Neural crest cell (in vitro differentiated cells): ENCODE measurements at regions not wholly inside any gene's neighbourhood (a gene's known extent, or its start where the extent isn't known, plus 50 kb on each side); places are given as distances from the start of the nearest gene placed in this dataset.
"Not testable (repeated sequence)": the region's sequence is repeated elsewhere in the genome, so short reads cannot be mapped to it uniquely, and the experiment has no call there.

Experiments
- DNase-seq: peaks from one replicate; pipeline ENCODE4 v3.0.0; 2021; ENCODE audit warnings: low read depth, mixed read lengths, low spot score
- H3K27ac Mint-ChIP-seq: one replicate; pipeline ENCODE4 v1.8.0; 2021; ENCODE audit warnings: mild to moderate bottlenecking, mixed read lengths; ENCODE audit not compliant: unreplicated experiment
- H3K27me3 Mint-ChIP-seq: 2 replicates; pipeline ENCODE4 v1.8.0; 2021; ENCODE audit warnings: low read depth, mild to moderate bottlenecking, mixed read lengths
- H3K36me3 Mint-ChIP-seq: 2 replicates; pipeline ENCODE4 v1.8.0; 2021; ENCODE audit warnings: low read depth, mild to moderate bottlenecking, mixed read lengths
- H3K4me1 Mint-ChIP-seq: 2 replicates; pipeline ENCODE4 v1.8.0; 2021; ENCODE audit warnings: mixed read lengths
- H3K4me3 Mint-ChIP-seq: one replicate; pipeline ENCODE4 v1.8.0; 2021; ENCODE audit warnings: mild to moderate bottlenecking, mixed read lengths
- H3K9me3 Mint-ChIP-seq: 2 replicates; pipeline ENCODE4 v1.8.0; 2021; ENCODE audit warnings: mixed read lengths
- CTCF ChIP-seq: fragments of 200-600 bp; sonication (generic); conservative IDR thresholded peaks from 2 replicates; pipeline ENCODE4 v1.5.0; 2021; ENCODE audit warnings: antibody characterized with exemption, mild to moderate bottlenecking

- Mint-ChIP-seq H3K27me3 (no peaks in the 10 kb centered on the region), H3K4me1 (peaks cover 40% of the 10 kb centered on the region), H3K27ac (no peak overlapping the region), H3K36me3 (no peaks in the 10 kb centered on the region), H3K9me3 (peaks cover 7% of the 10 kb centered on the region), H3K4me3 (no peak overlapping the region)
- no peak for TF ChIP-seq CTCF
- no peak for DNase-seq
Measured at GRCh38 chr15:95629503-95630168, 700.9 kb upstream of the NR2F2 start.

GRCh38 chr15:95630683-95631082 is 699.8 kb upstream of the NR2F2 start:
- no peak overlapping the region for H3K27ac Mint-ChIP-seq
- no peak for TF ChIP-seq CTCF
- H3K9me3 Mint-ChIP-seq: peaks cover 7% of the 10 kb centered on the region
- H3K4me1 Mint-ChIP-seq: peaks cover 36% of the 10 kb centered on the region
- no peaks in the 10 kb centered on the region for H3K36me3 Mint-ChIP-seq
- no peak for DNase-seq
- no peak overlapping the region for H3K4me3 Mint-ChIP-seq
- H3K27me3 Mint-ChIP-seq: no peaks in the 10 kb centered on the region

- H3K9me3 Mint-ChIP-seq: peaks cover 9% of the 10 kb centered on the region
- H3K36me3 Mint-ChIP-seq: no peaks in the 10 kb centered on the region
- no peak overlapping the region for H3K4me3 Mint-ChIP-seq
- no peak for DNase-seq
- H3K27me3 Mint-ChIP-seq: no peaks in the 10 kb centered on the region
- no peak for TF ChIP-seq CTCF
- H3K27ac Mint-ChIP-seq: no peak overlapping the region
- peaks cover 13% of the 10 kb centered on the region for H3K4me1 Mint-ChIP-seq
Measured at GRCh38 chr15:95635666-95636065, 694.8 kb upstream of the NR2F2 start.

- Mint-ChIP-seq H3K27ac (no peak overlapping the region), H3K27me3 (no peaks in the 10 kb centered on the region), H3K4me3 (no peak overlapping the region), H3K9me3 (peaks cover 12% of the 10 kb centered on the region), H3K4me1 (peaks cover 13% of the 10 kb centered on the region), H3K36me3 (no peaks in the 10 kb centered on the region)
- TF ChIP-seq CTCF: no peak
- no peak for DNase-seq
Measured at GRCh38 chr15:95636107-95636506, 694.4 kb upstream of the NR2F2 start.

- DNase-seq, H3K36me3 Mint-ChIP-seq, H3K4me3 Mint-ChIP-seq, H3K27ac Mint-ChIP-seq, H3K27me3 Mint-ChIP-seq: not testable (repeated sequence)
- peaks cover 10% of the 10 kb centered on the region for H3K9me3 Mint-ChIP-seq
- peaks cover 13% of the 10 kb centered on the region for H3K4me1 Mint-ChIP-seq
Measured at GRCh38 chr15:95637234-95637633, 693.3 kb upstream of the NR2F2 start.

GRCh38 chr15:95639208-95639607 is 691.3 kb upstream of the NR2F2 start:
- no peak overlapping the region for H3K4me3 Mint-ChIP-seq
- no peak overlapping the region for H3K27ac Mint-ChIP-seq
- peaks cover 10% of the 10 kb centered on the region for H3K9me3 Mint-ChIP-seq
- H3K36me3 Mint-ChIP-seq: no peaks in the 10 kb centered on the region
- H3K27me3 Mint-ChIP-seq: no peaks in the 10 kb centered on the region
- peaks cover 13% of the 10 kb centered on the region for H3K4me1 Mint-ChIP-seq
- no peak for TF ChIP-seq CTCF
- DNase-seq: no peak
